ENCODE measurements at regions not wholly inside any gene's neighbourhood (a gene's known extent, or its start where the extent isn't known, plus 50 kb on each side); places are given as distances from the start of the nearest gene placed in this dataset.

- TF ChIP-seq CTCF (IDR thresholded peaks at IDR 0.05): no peak
- H3K4me1 Mint-ChIP-seq: no peaks in the 10 kb centered on the region
- no peaks in the 10 kb centered on the region for H3K36me3 Mint-ChIP-seq (ENCODE audit: low read depth)
- ChIA-PET POLR2A (no interaction called here), CTCF (no interaction called here)
- H3K4me3 Mint-ChIP-seq: no peak overlapping the region
- H3K9me3 Mint-ChIP-seq: peaks cover 12% of the 10 kb centered on the region
- intact Hi-C loops (cut with micrococcal nuclease): no loop called here
- ATAC-seq (ENCODE audit: low read depth) (no peak), DNase-seq (no peak)
- H3K27ac Mint-ChIP-seq: no peak overlapping the region
- no peaks in the 10 kb centered on the region for H3K27me3 Mint-ChIP-seq
Measured at GRCh38 chr10:109183366-109183765, 739.9 kb downstream of the XPNPEP1 start.

GRCh38 chr10:109178591-109178990 is 744.7 kb downstream of the XPNPEP1 start:
- H3K9me3 Mint-ChIP-seq: peaks cover 8% of the 10 kb centered on the region
- CTCF ChIA-PET: no interaction called here

GRCh38 chr10:109174526-109174925 is 748.8 kb downstream of the XPNPEP1 start:
- ATAC-seq (ENCODE audit: low read depth) (no peak), DNase-seq (no peak)
- H3K9me3 Mint-ChIP-seq: peaks cover 8% of the 10 kb centered on the region
- POLR2A ChIA-PET: no interaction called here
- no peaks in the 10 kb centered on the region for H3K4me1 Mint-ChIP-seq
- H3K4me3 Mint-ChIP-seq: no peak overlapping the region
- no peak for TF ChIP-seq CTCF (IDR thresholded peaks at IDR 0.05)
- intact Hi-C loops (cut with micrococcal nuclease): no loop called here
- H3K27ac Mint-ChIP-seq: no peak overlapping the region
- CTCF ChIA-PET: no interaction called here
- H3K27me3 Mint-ChIP-seq: no peaks in the 10 kb centered on the region
- no peaks in the 10 kb centered on the region for H3K36me3 Mint-ChIP-seq (ENCODE audit: low read depth)

More at GRCh38 chr10:109178591-109178990, 744.7 kb downstream of the XPNPEP1 start:
- Mint-ChIP-seq H3K36me3 (ENCODE audit: low read depth) (no peaks in the 10 kb centered on the region), H3K4me1 (no peaks in the 10 kb centered on the region), H3K4me3 (no peak overlapping the region), H3K27ac (no peak overlapping the region), H3K27me3 (no peaks in the 10 kb centered on the region)
- intact Hi-C loops (cut with micrococcal nuclease): no loop called here
- ATAC-seq (ENCODE audit: low read depth) (no peak), DNase-seq (no peak)
- POLR2A ChIA-PET: no interaction called here
- no peak for TF ChIP-seq CTCF (IDR thresholded peaks at IDR 0.05)

- H3K4me3 Mint-ChIP-seq: no peak overlapping the region
- ATAC-seq (ENCODE audit: low read depth) (no peak), DNase-seq (no peak)
- TF ChIP-seq CTCF (IDR thresholded peaks at IDR 0.05): no peak
- ChIA-PET POLR2A (no interaction called here), CTCF (no interaction called here)
- H3K4me1 Mint-ChIP-seq: no peaks in the 10 kb centered on the region
- no peaks in the 10 kb centered on the region for H3K36me3 Mint-ChIP-seq (ENCODE audit: low read depth)
- no peaks in the 10 kb centered on the region for H3K27me3 Mint-ChIP-seq
- no peak overlapping the region for H3K27ac Mint-ChIP-seq
- intact Hi-C loops (cut with micrococcal nuclease): no loop called here
- H3K9me3 Mint-ChIP-seq: peaks cover 8% of the 10 kb centered on the region
Measured at GRCh38 chr10:109173937-109174336, 749.4 kb downstream of the XPNPEP1 start.

GRCh38 chr10:109173121-109173520 is 750.2 kb downstream of the XPNPEP1 start:
- Mint-ChIP-seq H3K27me3 (no peaks in the 10 kb centered on the region), H3K4me1 (no peaks in the 10 kb centered on the region), H3K9me3 (peaks cover 11% of the 10 kb centered on the region), H3K36me3 (ENCODE audit: low read depth) (no peaks in the 10 kb centered on the region), H3K4me3 (no peak overlapping the region), H3K27ac (no peak overlapping the region)
- ChIA-PET POLR2A (no interaction called here), CTCF (no interaction called here)
- ATAC-seq (ENCODE audit: low read depth) (no peak), DNase-seq (no peak)
- intact Hi-C loops (cut with micrococcal nuclease): no loop called here
- no peak for TF ChIP-seq CTCF (IDR thresholded peaks at IDR 0.05)
